Thyroid gland (tissue), 4 donors: ENCODE measurements at regions not wholly inside any gene's neighbourhood (a gene's known extent, or its start where the extent isn't known, plus 50 kb on each side); places are given as distances from the start of the nearest gene placed in this dataset.

Source experiments
- CTCF ChIP-seq, 6 experiments: fragments of 200-600 bp in 3 of 6; fragments of 450-650 bp in 3 of 6; sonication (generic) in 3 of 6; IDR thresholded peaks; one replicate each; pipeline ENCODE4 v1.5.1; 2016 to 2019; ENCODE audit warnings: antibody characterized with exemption in 6 of 6, mild to moderate bottlenecking in 2 of 6, inconsistent platforms in 1 of 6, moderate library complexity in 1 of 6
- POLR2A ChIP-seq, 2 donors: fragments of 450-650 bp; IDR thresholded peaks; one replicate each; pipeline ENCODE4 v1.6.1; 2017; ENCODE audit warnings: antibody characterized with exemption in 2 of 2, mild to moderate bottlenecking in 2 of 2, moderate library complexity in 1 of 2

DNA sequence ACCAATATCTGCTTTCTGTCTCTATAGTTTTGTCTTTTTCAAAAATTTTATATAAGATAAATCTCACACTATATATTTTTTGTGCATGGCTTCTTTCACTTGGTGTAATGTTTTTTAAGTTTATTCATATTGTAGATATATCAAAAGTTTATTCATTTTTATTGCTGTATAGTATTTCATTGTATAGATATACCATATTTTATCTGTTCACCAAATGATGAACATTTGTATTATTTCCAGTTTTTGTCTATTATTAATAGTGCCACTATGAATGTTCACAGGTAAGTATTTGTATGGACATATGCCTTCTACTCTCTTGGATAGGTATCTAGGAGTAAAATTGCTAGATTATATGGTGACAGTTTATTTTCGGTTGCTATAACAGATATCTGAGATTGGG, 289.5 kb upstream of the CITED2 start:
- no peak for TF ChIP-seq CTCF (IDR thresholded peaks at IDR 0.05)
- no peak for TF ChIP-seq POLR2A (IDR thresholded peaks at IDR 0.05)
